ENCODE measurements at regions not wholly inside any gene's neighbourhood (a gene's known extent, or its start where the extent isn't known, plus 50 kb on each side); places are given as distances from the start of the nearest gene placed in this dataset.

DNA sequence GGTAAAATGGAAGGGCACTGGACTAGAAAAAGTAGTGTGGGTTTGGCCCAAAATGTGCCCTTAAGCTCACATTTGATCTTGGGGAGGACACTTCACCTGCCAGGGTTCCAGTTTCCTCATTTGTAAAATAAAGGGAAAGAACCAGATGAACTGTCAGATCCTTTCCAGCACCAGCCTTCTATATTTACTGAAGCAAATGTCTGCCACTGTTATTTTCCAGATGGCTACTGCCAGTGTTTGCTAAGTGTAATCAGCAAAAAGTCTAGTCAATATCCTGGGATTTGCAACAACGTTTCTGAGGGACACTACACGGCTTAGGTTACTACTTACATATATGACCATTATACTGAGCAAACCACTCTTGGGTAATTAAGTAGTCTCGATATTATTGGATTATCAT is 340.3 kb downstream of the KCNN2 start:
- no TSS peak for BruUV-seq (replicated peaks)
- Mint-ChIP-seq H3K4me3 (ENCODE audit: unreplicated experiment) (no peak overlapping the region), H3K4me1 (ENCODE audit: low read depth, unreplicated experiment) (no peaks in the 10 kb centered on the region), H3K27me3 (ENCODE audit: insufficient read depth, unreplicated experiment) (no peaks in the 10 kb centered on the region), H3K27ac (ENCODE audit: unreplicated experiment) (no peak overlapping the region), H3K36me3 (ENCODE audit: insufficient read depth, unreplicated experiment) (no peaks in the 10 kb centered on the region), H3K9me3 (ENCODE audit: unreplicated experiment) (peaks cover 24% of the 10 kb centered on the region)
- H3K27me3 ChIP-seq (replicated peaks; ENCODE audit: control insufficient read depth, insufficient read depth, low read length), result no peaks in the 10 kb centered on the region
- H3K36me3 ChIP-seq (ENCODE audit: control insufficient read depth, insufficient read depth, low read length), result no peaks in the 10 kb centered on the region
- CTCF ChIA-PET, result no interaction called here
- no peaks in the 10 kb centered on the region for H3K9me3 ChIP-seq
- intact Hi-C loops (cut with micrococcal nuclease; ENCODE audit: unreplicated experiment), result no loop called here
- no peaks in the 10 kb centered on the region for H3K4me1 ChIP-seq
- no peak for DNase-seq
- TF ChIP-seq, protein P1, sequence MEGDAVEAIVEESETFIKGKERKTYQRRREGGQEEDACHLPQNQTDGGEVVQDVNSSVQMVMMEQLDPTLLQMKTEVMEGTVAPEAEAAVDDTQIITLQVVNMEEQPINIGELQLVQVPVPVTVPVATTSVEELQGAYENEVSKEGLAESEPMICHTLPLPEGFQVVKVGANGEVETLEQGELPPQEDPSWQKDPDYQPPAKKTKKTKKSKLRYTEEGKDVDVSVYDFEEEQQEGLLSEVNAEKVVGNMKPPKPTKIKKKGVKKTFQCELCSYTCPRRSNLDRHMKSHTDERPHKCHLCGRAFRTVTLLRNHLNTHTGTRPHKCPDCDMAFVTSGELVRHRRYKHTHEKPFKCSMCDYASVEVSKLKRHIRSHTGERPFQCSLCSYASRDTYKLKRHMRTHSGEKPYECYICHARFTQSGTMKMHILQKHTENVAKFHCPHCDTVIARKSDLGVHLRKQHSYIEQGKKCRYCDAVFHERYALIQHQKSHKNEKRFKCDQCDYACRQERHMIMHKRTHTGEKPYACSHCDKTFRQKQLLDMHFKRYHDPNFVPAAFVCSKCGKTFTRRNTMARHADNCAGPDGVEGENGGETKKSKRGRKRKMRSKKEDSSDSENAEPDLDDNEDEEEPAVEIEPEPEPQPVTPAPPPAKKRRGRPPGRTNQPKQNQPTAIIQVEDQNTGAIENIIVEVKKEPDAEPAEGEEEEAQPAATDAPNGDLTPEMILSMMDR (IDR thresholded peaks at IDR 0.05; ENCODE audit: insufficient read depth in 1 of 2, low read depth in 1 of 2, low read length in 1 of 2, severe bottlenecking in 1 of 2, unreplicated experiment in 1 of 2), result no peak
- no peak overlapping the region for H3K4me3 ChIP-seq (ENCODE audit: low read depth, low read length)
- POLR2A ChIA-PET, result no interaction called here

DNA sequence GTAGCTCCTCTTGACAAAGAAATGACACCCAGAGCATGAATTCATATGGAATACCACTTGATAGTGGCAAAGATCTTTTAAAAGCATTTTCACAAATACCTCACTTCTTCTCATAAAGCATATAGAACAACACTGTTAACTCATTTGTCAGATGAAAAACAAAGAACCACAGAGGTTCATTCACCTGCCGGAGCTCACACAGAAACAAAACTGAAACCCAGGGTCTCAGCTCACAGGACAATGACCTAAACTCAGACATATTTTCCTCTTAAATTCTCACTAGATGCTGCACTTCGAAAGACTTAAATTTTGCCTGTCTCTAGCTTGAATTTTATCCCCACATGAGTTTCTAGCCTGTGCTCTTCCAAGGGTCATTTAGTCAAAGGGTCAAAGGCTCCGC is 339.0 kb downstream of the KCNN2 start:
- TF ChIP-seq, protein P1 (IDR thresholded peaks at IDR 0.05; ENCODE audit: insufficient read depth in 1 of 2, low read depth in 1 of 2, low read length in 1 of 2, severe bottlenecking in 1 of 2, unreplicated experiment in 1 of 2), result no peak

GRCh38 chr5:114695292-114695904 is 333.5 kb downstream of the KCNN2 start:
- Histone ChIP-seq H3K27me3 (replicated peaks; ENCODE audit: control insufficient read depth, insufficient read depth, low read length) (no peaks in the 10 kb centered on the region), H3K4me1 (no peaks in the 10 kb centered on the region), H3K9me3 (no peaks in the 10 kb centered on the region), H3K4me3 (ENCODE audit: low read depth, low read length) (no peak overlapping the region), H3K36me3 (ENCODE audit: control insufficient read depth, insufficient read depth, low read length) (no peaks in the 10 kb centered on the region)
- ChIA-PET CTCF (no interaction called here), POLR2A (no interaction called here)
- Mint-ChIP-seq H3K4me3 (ENCODE audit: unreplicated experiment) (no peak overlapping the region), H3K27me3 (ENCODE audit: insufficient read depth, unreplicated experiment) (no peaks in the 10 kb centered on the region), H3K27ac (ENCODE audit: unreplicated experiment) (no peak overlapping the region), H3K4me1 (ENCODE audit: low read depth, unreplicated experiment) (no peaks in the 10 kb centered on the region), H3K36me3 (ENCODE audit: insufficient read depth, unreplicated experiment) (no peaks in the 10 kb centered on the region), H3K9me3 (ENCODE audit: unreplicated experiment) (peaks cover 24% of the 10 kb centered on the region)
- no peak for DNase-seq
- TF ChIP-seq, protein P1 (IDR thresholded peaks at IDR 0.05; ENCODE audit: insufficient read depth in 1 of 2, low read depth in 1 of 2, low read length in 1 of 2, severe bottlenecking in 1 of 2, unreplicated experiment in 1 of 2), result no peak
- BruUV-seq (replicated peaks), result no TSS peak
- intact Hi-C loops (cut with micrococcal nuclease; ENCODE audit: unreplicated experiment), result no loop called here

More for the DNA sequence above, 339.0 kb downstream of the KCNN2 start:
- no peak overlapping the region for H3K4me3 Mint-ChIP-seq (ENCODE audit: unreplicated experiment)
- Histone ChIP-seq H3K36me3 (ENCODE audit: control insufficient read depth, insufficient read depth, low read length) (no peaks in the 10 kb centered on the region), H3K4me1 (no peaks in the 10 kb centered on the region), H3K4me3 (ENCODE audit: low read depth, low read length) (no peak overlapping the region), H3K27me3 (replicated peaks; ENCODE audit: control insufficient read depth, insufficient read depth, low read length) (no peaks in the 10 kb centered on the region), H3K9me3 (no peaks in the 10 kb centered on the region)
- H3K9me3 Mint-ChIP-seq (ENCODE audit: unreplicated experiment), result peaks cover 24% of the 10 kb centered on the region
- H3K27me3 Mint-ChIP-seq (ENCODE audit: insufficient read depth, unreplicated experiment), result no peaks in the 10 kb centered on the region
- intact Hi-C loops (cut with micrococcal nuclease; ENCODE audit: unreplicated experiment), result no loop called here
- no peaks in the 10 kb centered on the region for H3K4me1 Mint-ChIP-seq (ENCODE audit: low read depth, unreplicated experiment)
- H3K27ac Mint-ChIP-seq (ENCODE audit: unreplicated experiment), result no peak overlapping the region
- ChIA-PET CTCF (no interaction called here), POLR2A (no interaction called here)
- H3K36me3 Mint-ChIP-seq (ENCODE audit: insufficient read depth, unreplicated experiment), result no peaks in the 10 kb centered on the region
- BruUV-seq (replicated peaks), result no TSS peak
- no peak for DNase-seq
